ENCODE measurements at regions not wholly inside any gene's neighbourhood (a gene's known extent, or its start where the extent isn't known, plus 50 kb on each side); places are given as distances from the start of the nearest gene placed in this dataset.

DNA sequence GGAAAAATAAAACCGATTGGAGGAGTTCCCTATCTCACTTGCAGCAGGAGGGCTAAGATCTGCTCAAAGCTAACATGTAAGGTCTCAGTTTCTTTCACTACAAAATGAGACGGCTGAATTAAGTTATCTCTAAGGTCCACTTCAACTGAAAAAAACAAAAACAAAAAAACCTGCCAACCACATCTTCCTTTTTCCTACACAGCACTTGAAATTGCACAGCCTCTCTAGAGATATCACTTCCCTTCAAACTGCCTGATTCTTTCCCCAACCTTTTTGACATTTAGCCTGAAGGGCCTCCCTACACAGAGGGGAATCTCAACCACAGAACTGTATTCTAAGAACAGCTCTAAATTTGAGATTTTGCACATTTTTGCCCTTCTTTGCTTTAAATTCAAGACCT lies 227.9 kb upstream of the TARS1 start:
- no peak for DNase-seq (ENCODE audit: low read depth)
- TF ChIP-seq, protein P1, sequence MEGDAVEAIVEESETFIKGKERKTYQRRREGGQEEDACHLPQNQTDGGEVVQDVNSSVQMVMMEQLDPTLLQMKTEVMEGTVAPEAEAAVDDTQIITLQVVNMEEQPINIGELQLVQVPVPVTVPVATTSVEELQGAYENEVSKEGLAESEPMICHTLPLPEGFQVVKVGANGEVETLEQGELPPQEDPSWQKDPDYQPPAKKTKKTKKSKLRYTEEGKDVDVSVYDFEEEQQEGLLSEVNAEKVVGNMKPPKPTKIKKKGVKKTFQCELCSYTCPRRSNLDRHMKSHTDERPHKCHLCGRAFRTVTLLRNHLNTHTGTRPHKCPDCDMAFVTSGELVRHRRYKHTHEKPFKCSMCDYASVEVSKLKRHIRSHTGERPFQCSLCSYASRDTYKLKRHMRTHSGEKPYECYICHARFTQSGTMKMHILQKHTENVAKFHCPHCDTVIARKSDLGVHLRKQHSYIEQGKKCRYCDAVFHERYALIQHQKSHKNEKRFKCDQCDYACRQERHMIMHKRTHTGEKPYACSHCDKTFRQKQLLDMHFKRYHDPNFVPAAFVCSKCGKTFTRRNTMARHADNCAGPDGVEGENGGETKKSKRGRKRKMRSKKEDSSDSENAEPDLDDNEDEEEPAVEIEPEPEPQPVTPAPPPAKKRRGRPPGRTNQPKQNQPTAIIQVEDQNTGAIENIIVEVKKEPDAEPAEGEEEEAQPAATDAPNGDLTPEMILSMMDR (IDR thresholded peaks at IDR 0.05; ENCODE audit: insufficient read depth, low read length, poor library complexity, severe bottlenecking) = no peak

DNA sequence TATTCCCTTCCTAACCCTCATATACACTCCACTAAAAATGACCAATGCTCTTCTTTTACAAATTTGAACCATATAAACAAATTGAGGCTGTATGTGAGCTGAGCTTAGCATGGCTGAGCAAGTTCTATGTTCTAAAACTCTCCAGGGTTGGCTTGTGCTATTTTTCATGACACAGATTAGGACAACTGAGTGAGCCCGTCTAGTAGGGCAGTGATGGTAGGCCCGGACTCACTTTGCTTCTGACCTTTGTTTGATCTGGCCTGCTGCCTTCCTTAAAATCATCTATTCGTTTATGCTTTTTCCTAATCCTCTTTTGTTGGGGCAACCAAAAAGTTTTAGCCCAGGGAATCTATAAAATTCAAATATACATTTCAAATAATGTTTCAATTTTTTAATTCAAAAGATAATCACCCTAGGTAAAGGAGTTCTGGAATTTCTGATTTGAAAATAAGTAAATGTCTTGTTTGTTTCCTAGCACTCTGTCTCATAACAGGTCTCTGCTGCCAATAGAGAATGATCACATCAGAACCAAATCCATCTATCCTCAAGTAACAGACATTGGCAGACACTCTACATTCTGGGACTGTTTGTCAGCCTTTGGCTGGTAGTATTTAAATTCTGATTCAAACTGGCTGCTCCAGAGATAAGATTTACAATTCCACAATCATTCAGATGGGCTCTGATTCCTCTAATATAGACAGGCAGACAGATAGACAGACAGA lies 217.0 kb upstream of the TARS1 start:
- TF ChIP-seq, protein P1 (IDR thresholded peaks at IDR 0.05; ENCODE audit: insufficient read depth, low read length, poor library complexity, severe bottlenecking) = no peak
- Histone ChIP-seq H3K36me3 (ENCODE audit: control insufficient read depth, insufficient read depth, low read length) (no peaks in the 10 kb centered on the region), H3K4me3 (ENCODE audit: low read depth, low read length) (no peak overlapping the region), H3K27me3 (ENCODE audit: control insufficient read depth, insufficient read depth, low read length) (no peaks in the 10 kb centered on the region)
- no peak for DNase-seq (ENCODE audit: low read depth)

More for the DNA sequence above, 227.9 kb upstream of the TARS1 start:
- Histone ChIP-seq H3K4me3 (ENCODE audit: low read depth, low read length) (no peak overlapping the region), H3K27me3 (ENCODE audit: control insufficient read depth, insufficient read depth, low read length) (no peaks in the 10 kb centered on the region), H3K36me3 (ENCODE audit: control insufficient read depth, insufficient read depth, low read length) (no peaks in the 10 kb centered on the region)

DNA sequence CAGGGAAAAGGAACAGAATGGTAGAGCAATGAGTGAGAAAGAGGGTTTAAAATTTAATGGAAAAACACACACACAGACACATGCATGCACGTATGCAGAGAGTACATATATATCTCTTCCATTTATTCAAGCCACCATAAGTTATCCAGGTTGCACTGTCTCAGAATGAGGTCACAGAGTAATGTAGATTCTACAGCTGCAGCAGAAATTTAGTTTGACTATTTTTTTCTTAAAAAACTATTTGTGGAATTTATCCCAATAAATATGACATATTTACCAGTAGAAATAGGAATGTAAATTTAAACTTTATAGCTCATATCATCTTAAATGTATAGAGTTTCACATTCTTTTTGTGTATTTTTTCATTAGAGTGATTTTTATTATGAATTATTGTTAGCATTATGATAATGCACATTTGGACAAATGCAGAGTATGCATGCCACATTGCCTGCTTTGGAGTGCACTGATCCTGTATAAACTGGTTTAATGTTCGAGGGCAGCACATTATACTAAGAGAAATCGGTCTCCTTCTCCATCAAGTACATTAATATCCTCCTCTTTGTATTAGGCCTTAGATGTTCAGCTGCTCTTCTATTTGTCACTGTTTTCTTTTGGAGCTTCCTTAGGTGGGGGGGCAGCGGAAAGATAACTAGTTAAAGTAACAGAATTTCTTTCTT lies 216.3 kb upstream of the TARS1 start:
- no peak for DNase-seq (ENCODE audit: low read depth)
- H3K36me3 ChIP-seq (ENCODE audit: control insufficient read depth, insufficient read depth, low read length) = no peaks in the 10 kb centered on the region
- TF ChIP-seq, protein P1 (IDR thresholded peaks at IDR 0.05; ENCODE audit: insufficient read depth, low read length, poor library complexity, severe bottlenecking) = no peak
- H3K4me3 ChIP-seq (ENCODE audit: low read depth, low read length) = no peak overlapping the region
- H3K27me3 ChIP-seq (ENCODE audit: control insufficient read depth, insufficient read depth, low read length) = no peaks in the 10 kb centered on the region

DNA sequence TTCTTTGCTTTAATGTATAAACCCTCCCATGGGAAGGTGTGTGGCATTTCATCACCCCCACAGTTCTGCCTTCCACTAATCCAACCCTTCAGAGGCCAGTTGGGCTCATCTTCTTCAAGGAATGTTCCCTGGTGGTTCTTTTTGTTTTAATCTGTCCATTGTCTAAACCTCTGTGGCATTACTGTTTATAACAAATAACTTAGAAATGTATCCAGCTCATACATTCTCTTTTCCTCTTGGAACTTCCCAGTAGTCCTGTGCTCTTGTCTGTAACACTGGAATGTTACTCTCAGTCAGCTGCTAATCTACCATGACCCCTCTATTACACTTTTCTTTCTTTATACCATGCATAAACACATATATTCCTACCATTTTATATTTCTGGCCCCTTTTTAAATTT lies 213.5 kb upstream of the TARS1 start:
- no peaks in the 10 kb centered on the region for H3K36me3 ChIP-seq (ENCODE audit: control insufficient read depth, insufficient read depth, low read length)
- H3K4me3 ChIP-seq (ENCODE audit: low read depth, low read length) = no peak overlapping the region
- no peak for DNase-seq (ENCODE audit: low read depth)
- TF ChIP-seq, protein P1 (IDR thresholded peaks at IDR 0.05; ENCODE audit: insufficient read depth, low read length, poor library complexity, severe bottlenecking) = no peak
- no peaks in the 10 kb centered on the region for H3K27me3 ChIP-seq (ENCODE audit: control insufficient read depth, insufficient read depth, low read length)

DNA sequence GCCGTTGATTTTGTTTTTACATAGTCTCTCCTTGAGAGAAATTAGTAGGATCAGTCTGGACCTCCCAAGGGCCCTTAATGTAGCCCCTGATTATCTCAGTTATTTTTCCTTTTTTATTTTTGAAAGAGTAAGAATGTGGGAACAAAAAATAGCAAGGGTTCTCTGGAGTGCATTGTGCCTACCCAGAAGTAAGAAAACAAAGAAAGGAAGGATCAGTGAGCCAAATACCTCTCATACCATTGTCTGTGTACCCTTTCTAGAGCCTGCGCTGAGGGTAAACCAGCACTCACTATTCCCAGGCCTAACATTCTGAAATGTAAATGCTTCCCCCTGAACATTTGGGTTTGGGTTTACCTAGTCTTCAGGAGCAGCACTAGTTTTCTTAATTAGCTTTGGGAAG lies 213.0 kb upstream of the TARS1 start:
- H3K36me3 ChIP-seq (ENCODE audit: control insufficient read depth, insufficient read depth, low read length) = no peaks in the 10 kb centered on the region
- H3K4me3 ChIP-seq (ENCODE audit: low read depth, low read length) = no peak overlapping the region
- TF ChIP-seq, protein P1 (IDR thresholded peaks at IDR 0.05; ENCODE audit: insufficient read depth, low read length, poor library complexity, severe bottlenecking) = no peak
- H3K27me3 ChIP-seq (ENCODE audit: control insufficient read depth, insufficient read depth, low read length) = no peaks in the 10 kb centered on the region
- no peak for DNase-seq (ENCODE audit: low read depth)

All from kidney epithelial cell (primary cell).